ENCODE measurements at regions not wholly inside any gene's neighbourhood (a gene's known extent, or its start where the extent isn't known, plus 50 kb on each side); places are given as distances from the start of the nearest gene placed in this dataset.
A peak's percentile ranks its signal among the peaks of the same experiment; 100 is the strongest.

- DNase-seq, result no peak
These were observed 692.7 kb downstream of the MCTP2 start for GRCh38 chr15:94924057-94924456.

- no peak for DNase-seq
These were observed 693.7 kb downstream of the MCTP2 start for GRCh38 chr15:94924971-94925598.

GRCh38 chr15:94925680-94926079 is 694.3 kb downstream of the MCTP2 start:
- DNase-seq, result no peak

GRCh38 chr15:94927003-94927402 is 695.6 kb downstream of the MCTP2 start:
- DNase-seq, result no peak

- DNase-seq, result no peak
These were observed 697.9 kb downstream of the MCTP2 start for GRCh38 chr15:94929282-94929681.

GRCh38 chr15:94930441-94930840 is 699.1 kb downstream of the MCTP2 start:
- DNase-seq, result no peak

- no peak for DNase-seq
These were observed 699.6 kb downstream of the MCTP2 start for GRCh38 chr15:94930960-94931359.

GRCh38 chr15:94934440-94934839 is 703.1 kb downstream of the MCTP2 start:
- DNase-seq, result no peak

GRCh38 chr15:94937242-94937641 is 705.9 kb downstream of the MCTP2 start:
- DNase-seq, result no peak

- no peak for DNase-seq
These were observed 712.5 kb downstream of the MCTP2 start for GRCh38 chr15:94943888-94944287.

GRCh38 chr15:94951538-94951937 is 720.2 kb downstream of the MCTP2 start:
- DNase-seq, result no peak

GRCh38 chr15:94963953-94964352 is 732.6 kb downstream of the MCTP2 start:
- DNase-seq, result no peak

GRCh38 chr15:94965593-94965992 is 734.2 kb downstream of the MCTP2 start:
- no peak for DNase-seq

GRCh38 chr15:94968133-94968532 is 736.8 kb downstream of the MCTP2 start:
- no peak for DNase-seq

- peak; percentile 58 for DNase-seq
These were observed 738.7 kb downstream of the MCTP2 start for GRCh38 chr15:94970096-94970495.

- peak; percentile 68 for DNase-seq
These were observed 739.4 kb downstream of the MCTP2 start for GRCh38 chr15:94970802-94971201.

- peak; percentile 21 for DNase-seq
These were observed 741.0 kb downstream of the MCTP2 start for GRCh38 chr15:94972314-94972713.

GRCh38 chr15:94987085-94987484 is 755.7 kb downstream of the MCTP2 start:
- no peak for DNase-seq

GRCh38 chr15:94991718-94992117 is 760.4 kb downstream of the MCTP2 start:
- no peak for DNase-seq

- no peak for DNase-seq
These were observed 778.3 kb downstream of the MCTP2 start for GRCh38 chr15:95009635-95010034.

- DNase-seq, result no peak
These were observed 782.0 kb downstream of the MCTP2 start for GRCh38 chr15:95013381-95013780.

- peak; percentile 12 for DNase-seq
These were observed 785.3 kb downstream of the MCTP2 start for GRCh38 chr15:95016511-95017229.

- peak; percentile 77 for DNase-seq
These were observed 786.4 kb downstream of the MCTP2 start for GRCh38 chr15:95017666-95018328.

GRCh38 chr15:95018888-95019545 is 787.7 kb downstream of the MCTP2 start:
- DNase-seq, result peak; percentile 4
